ENCODE measurements at regions not wholly inside any gene's neighbourhood (a gene's known extent, or its start where the extent isn't known, plus 50 kb on each side); places are given as distances from the start of the nearest gene placed in this dataset.

DNA sequence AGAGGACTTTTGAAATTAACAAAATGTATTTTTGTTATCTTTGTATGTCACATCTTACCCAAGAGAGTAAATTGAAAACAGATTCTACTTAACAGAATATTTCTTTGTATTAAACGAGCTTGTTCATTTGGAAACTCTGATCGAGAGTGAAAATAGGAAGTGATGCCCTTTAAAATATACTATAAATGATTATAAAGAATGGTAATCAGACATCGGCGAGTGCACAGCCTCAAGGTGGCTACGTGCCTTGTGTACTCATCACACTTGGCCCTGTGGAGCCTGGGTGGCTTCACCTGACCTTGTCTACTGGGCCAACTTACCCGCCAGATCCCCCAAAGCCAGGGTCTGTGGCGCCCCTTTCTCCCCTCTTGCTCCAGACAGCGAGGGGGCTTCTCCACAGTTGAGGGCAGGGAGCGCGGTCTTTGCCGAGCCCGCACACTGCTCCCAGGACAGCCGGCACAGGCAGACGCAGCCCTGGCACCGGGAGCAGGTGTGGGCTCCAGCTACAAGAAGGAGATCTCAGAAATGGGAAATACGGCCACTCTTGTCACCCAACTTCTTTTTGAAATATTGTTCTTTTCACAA is 243.2 kb downstream of the CEMIP2 start:
- no peak for TF ChIP-seq POLR2AphosphoS5 (IDR thresholded peaks at IDR 0.05; ENCODE audit: low read depth, low read length)
- no peak for TF ChIP-seq PAX5 (IDR thresholded peaks at IDR 0.05; ENCODE audit: insufficient read depth, low read length, severe bottlenecking)
- TF ChIP-seq TAF1 (IDR thresholded peaks at IDR 0.05; ENCODE audit: low read depth, low read length) = no peak
- no peak for TF ChIP-seq POLR2A (IDR thresholded peaks at IDR 0.05; ENCODE audit: low read depth, low read length)
- TF ChIP-seq SPI1 (IDR thresholded peaks at IDR 0.05; ENCODE audit: low read depth, low read length) = peak; percentile 8; the same call in 1 of the 2 replicates

Data from GM12891 (cell line).